ENCODE measurements at regions not wholly inside any gene's neighbourhood (a gene's known extent, or its start where the extent isn't known, plus 50 kb on each side); places are given as distances from the start of the nearest gene placed in this dataset.

- no peak for TF ChIP-seq POLR2A (IDR thresholded peaks at IDR 0.05)
- TF ChIP-seq, protein P1, sequence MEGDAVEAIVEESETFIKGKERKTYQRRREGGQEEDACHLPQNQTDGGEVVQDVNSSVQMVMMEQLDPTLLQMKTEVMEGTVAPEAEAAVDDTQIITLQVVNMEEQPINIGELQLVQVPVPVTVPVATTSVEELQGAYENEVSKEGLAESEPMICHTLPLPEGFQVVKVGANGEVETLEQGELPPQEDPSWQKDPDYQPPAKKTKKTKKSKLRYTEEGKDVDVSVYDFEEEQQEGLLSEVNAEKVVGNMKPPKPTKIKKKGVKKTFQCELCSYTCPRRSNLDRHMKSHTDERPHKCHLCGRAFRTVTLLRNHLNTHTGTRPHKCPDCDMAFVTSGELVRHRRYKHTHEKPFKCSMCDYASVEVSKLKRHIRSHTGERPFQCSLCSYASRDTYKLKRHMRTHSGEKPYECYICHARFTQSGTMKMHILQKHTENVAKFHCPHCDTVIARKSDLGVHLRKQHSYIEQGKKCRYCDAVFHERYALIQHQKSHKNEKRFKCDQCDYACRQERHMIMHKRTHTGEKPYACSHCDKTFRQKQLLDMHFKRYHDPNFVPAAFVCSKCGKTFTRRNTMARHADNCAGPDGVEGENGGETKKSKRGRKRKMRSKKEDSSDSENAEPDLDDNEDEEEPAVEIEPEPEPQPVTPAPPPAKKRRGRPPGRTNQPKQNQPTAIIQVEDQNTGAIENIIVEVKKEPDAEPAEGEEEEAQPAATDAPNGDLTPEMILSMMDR (IDR thresholded peaks at IDR 0.05 in 8 of 11, conservative IDR thresholded peaks at IDR 0.05 in 3 of 11), result no peak
These were observed 181.1 kb downstream of the PTPN20 start for GRCh38 chr10:47092376-47092775.

Measured in spleen (tissue), 7 donors.